ENCODE measurements at regions not wholly inside any gene's neighbourhood (a gene's known extent, or its start where the extent isn't known, plus 50 kb on each side); places are given as distances from the start of the nearest gene placed in this dataset.

- TF ChIP-seq POLR2A (IDR thresholded peaks at IDR 0.05; ENCODE audit: low read length) (no peak), GATA1 (IDR thresholded peaks at IDR 0.05; ENCODE audit: low read depth, low read length) (no peak)
Measured at GRCh38 chr9:86649913-86650312, 295.7 kb upstream of the TUT7 start.

All from erythroblast (primary cell).